Endodermal cell (in vitro differentiated cells): ENCODE measurements at regions not wholly inside any gene's neighbourhood (a gene's known extent, or its start where the extent isn't known, plus 50 kb on each side); places are given as distances from the start of the nearest gene placed in this dataset.
A peak's percentile ranks its signal among the peaks of the same experiment; 100 is the strongest.

Source experiments
- DNase-seq: peaks from one replicate; pipeline ENCODE4 v3.0.0-alpha.2; 2017
- H3K27ac ChIP-seq: 2 replicates; pipeline ENCODE4 v1.5.1; 2013; ENCODE audit warnings: mild to moderate bottlenecking, low read depth, low read length, moderate library complexity
- H3K27me3 ChIP-seq: 2 replicates; pipeline ENCODE4 v1.6.1; 2013; ENCODE audit warnings: mild to moderate bottlenecking, low read length, moderate library complexity; ENCODE audit not compliant: insufficient read depth, control insufficient read depth, poor library complexity, severe bottlenecking
- H3K36me3 ChIP-seq: 2 replicates; pipeline ENCODE4 v1.7.0; 2013; ENCODE audit warnings: mild to moderate bottlenecking, low read length, moderate library complexity; ENCODE audit not compliant: control insufficient read depth, insufficient read depth
- H3K4me1 ChIP-seq: one replicate; pipeline ENCODE4 v1.7.0; 2013; ENCODE audit warnings: low read length; ENCODE audit not compliant: control insufficient read depth, insufficient read depth
- H3K4me3 ChIP-seq: 2 replicates; pipeline ENCODE4 v1.5.1; 2013; ENCODE audit warnings: mild to moderate bottlenecking, low read length, moderate library complexity
- H3K9ac ChIP-seq: 2 replicates; pipeline ENCODE4 v1.6.1; 2013; ENCODE audit warnings: mild to moderate bottlenecking, low read length, moderate library complexity; ENCODE audit not compliant: poor library complexity, severe bottlenecking; ENCODE audit errors: extremely low read depth
- H3K9me3 ChIP-seq: 2 replicates; pipeline ENCODE4 v1.6.1; 2013; ENCODE audit warnings: mild to moderate bottlenecking, low read length, moderate library complexity; ENCODE audit not compliant: control insufficient read depth
- H3K27ac Mint-ChIP-seq: 2 replicates; pipeline ENCODE4 v1.8.0; 2020; ENCODE audit warnings: mixed read lengths
- H3K27me3 Mint-ChIP-seq: 2 replicates; pipeline ENCODE4 v1.8.0; 2021; ENCODE audit warnings: mild to moderate bottlenecking, mixed read lengths; ENCODE audit not compliant: insufficient read depth
- H3K36me3 Mint-ChIP-seq: 2 replicates; pipeline ENCODE4 v1.8.0; 2020; ENCODE audit warnings: low read depth, mixed read lengths
- H3K4me1 Mint-ChIP-seq: 2 replicates; pipeline ENCODE4 v1.8.0; 2020; ENCODE audit warnings: mixed read lengths
- H3K4me3 Mint-ChIP-seq: 2 replicates; pipeline ENCODE4 v1.8.0; 2020; ENCODE audit warnings: mild to moderate bottlenecking, moderate library complexity, mixed read lengths
- H3K9me3 Mint-ChIP-seq: 2 replicates; pipeline ENCODE4 v1.8.0; 2020; ENCODE audit warnings: mild to moderate bottlenecking, mixed read lengths
- CTCF ChIP-seq: fragments of 200-600 bp; sonication (generic); conservative IDR thresholded peaks from 2 replicates; pipeline ENCODE4 v1.5.0; 2021; ENCODE audit warnings: antibody characterized with exemption, mild to moderate bottlenecking
- WGBS, 2 experiments: methylation state at CpG; one replicate each; pipeline versions ENCODE4 v1.1.5 to v1.1.7; 2013; ENCODE audit warnings: missing lambda C conversion rate in 2 of 2, mixed read lengths in 1 of 2; ENCODE audit not compliant: insufficient coverage in 1 of 2, insufficient read length in 1 of 2; 5-methylcytosine and 5-hydroxymethylcytosine counted together

- Histone ChIP-seq H3K36me3 (no peaks in the 10 kb centered on the region), H3K27ac (no peak overlapping the region), H3K4me3 (no peak overlapping the region), H3K27me3 (no peaks in the 10 kb centered on the region), H3K9me3 (peaks cover 29% of the 10 kb centered on the region), H3K9ac (no peak overlapping the region), H3K4me1 (no peaks in the 10 kb centered on the region)
- TF ChIP-seq CTCF: peak; percentile 61
- WGBS, 2 experiments: 82 to 92% methylated on average over 4 of the region's 4 CpGs
- no peak overlapping the region for H3K4me3 Mint-ChIP-seq
- DNase-seq: peak; percentile 57
- H3K36me3 Mint-ChIP-seq: no peaks in the 10 kb centered on the region
- H3K9me3 Mint-ChIP-seq: no peaks in the 10 kb centered on the region
- peaks cover 2% of the 10 kb centered on the region for H3K4me1 Mint-ChIP-seq
- H3K27me3 Mint-ChIP-seq: peaks cover 3% of the 10 kb centered on the region
- no peak overlapping the region for H3K27ac Mint-ChIP-seq
Measured at GRCh38 chr17:52276381-52277008, 118.0 kb upstream of the CA10 start.

- Histone ChIP-seq H3K4me3 (no peak overlapping the region), H3K36me3 (no peaks in the 10 kb centered on the region), H3K27me3 (no peaks in the 10 kb centered on the region), H3K27ac (no peak overlapping the region), H3K9me3 (peaks cover 25% of the 10 kb centered on the region), H3K9ac (no peak overlapping the region), H3K4me1 (no peaks in the 10 kb centered on the region)
- 86% methylated on average over 1 of the region's 1 CpG; no CpG with 5 or more reads in 1 of the 2 experiments for WGBS, 2 experiments
- peaks cover 8% of the 10 kb centered on the region for H3K27me3 Mint-ChIP-seq
- DNase-seq: no peak
- no peak overlapping the region for H3K27ac Mint-ChIP-seq
- no peaks in the 10 kb centered on the region for H3K4me1 Mint-ChIP-seq
- TF ChIP-seq CTCF: no peak
- H3K36me3 Mint-ChIP-seq: no peaks in the 10 kb centered on the region
- no peak overlapping the region for H3K4me3 Mint-ChIP-seq
- no peaks in the 10 kb centered on the region for H3K9me3 Mint-ChIP-seq
Measured at GRCh38 chr17:52271781-52272180, 113.3 kb upstream of the CA10 start.

GRCh38 chr17:52255347-52255746, 96.8 kb upstream of the CA10 start:
- Histone ChIP-seq H3K27ac (no peak overlapping the region), H3K27me3 (no peaks in the 10 kb centered on the region), H3K9me3 (peaks cover 15% of the 10 kb centered on the region), H3K36me3 (no peaks in the 10 kb centered on the region), H3K4me3 (no peak overlapping the region), H3K4me1 (no peaks in the 10 kb centered on the region), H3K9ac (no peak overlapping the region)
- Mint-ChIP-seq H3K36me3 (no peaks in the 10 kb centered on the region), H3K27ac (no peak overlapping the region), H3K4me1 (no peaks in the 10 kb centered on the region), H3K4me3 (no peak overlapping the region), H3K9me3 (no peaks in the 10 kb centered on the region), H3K27me3 (no peaks in the 10 kb centered on the region)
- peak; percentile 57 for DNase-seq
- TF ChIP-seq CTCF: no peak
- 78 to 84% methylated on average over 6 to 9 of the region's 9 CpGs for WGBS, 2 experiments
